ENCODE measurements at regions not wholly inside any gene's neighbourhood (a gene's known extent, or its start where the extent isn't known, plus 50 kb on each side); places are given as distances from the start of the nearest gene placed in this dataset.

- Histone ChIP-seq H2AK9ac (replicated peaks; ENCODE audit: low read depth, low read length, poor library complexity) (no peak overlapping the region), H3K27ac (ENCODE audit: insufficient read depth, low read length) (no peak overlapping the region), H3K56ac (ENCODE audit: extremely low read depth, insufficient read depth, low read length) (no peak overlapping the region), H3K79me1 (ENCODE audit: low read depth in 1 of 2, low read length in 2 of 2) (no peaks in the 10 kb centered on the region), H4K91ac (ENCODE audit: insufficient read depth, low read depth, low read length) (no peak overlapping the region), H3K4ac (ENCODE audit: low read depth, low read length) (no peak overlapping the region), H3K9me1 (ENCODE audit: insufficient read depth, low read length) (peaks cover 4% of the 10 kb centered on the region; the same call in 1 of the 2 replicates), H2BK20ac (ENCODE audit: low read depth, low read length) (no peak overlapping the region), H4K20me1 (ENCODE audit: insufficient read depth, low read length) (no peaks in the 10 kb centered on the region), H2AK5ac (ENCODE audit: low read depth, low read length) (no peak overlapping the region), H3K4me2 (ENCODE audit: low read depth, low read length) (no peak overlapping the region), H3K18ac (ENCODE audit: low read depth, low read length) (no peak overlapping the region), H3K4me3 (ENCODE audit: insufficient read depth, low read depth, low read length) (no peak overlapping the region), H2BK120ac (ENCODE audit: low read depth, low read length) (no peak overlapping the region), H2BK15ac (ENCODE audit: low read depth, low read length) (no peak overlapping the region), H3K23ac (ENCODE audit: low read depth, low read length) (no peak overlapping the region), H2BK5ac (ENCODE audit: low read depth, low read length, poor library complexity, severe bottlenecking) (no peak overlapping the region), H3K9ac (ENCODE audit: low read depth, low read length) (no peak overlapping the region), H3K4me1 (ENCODE audit: control insufficient read depth, insufficient read depth, low read length) (no peaks in the 10 kb centered on the region), H3K27me3 (ENCODE audit: control insufficient read depth, insufficient read depth, low read length) (no peaks in the 10 kb centered on the region), H4K5ac (ENCODE audit: low read depth, low read length) (no peak overlapping the region), H3K36me3 (ENCODE audit: control insufficient read depth, insufficient read depth, low read length) (no peaks in the 10 kb centered on the region), H3K9me3 (ENCODE audit: control insufficient read depth, insufficient read depth, low read length) (no peaks in the 10 kb centered on the region), H3K14ac (replicated peaks; ENCODE audit: low read depth, low read length) (no peak overlapping the region), H4K8ac (ENCODE audit: low read depth in 2 of 2, low read length in 2 of 2) (no peak overlapping the region), H2AFZ (replicated peaks; ENCODE audit: low read length, poor library complexity) (no peak overlapping the region)
- in situ Hi-C loops (cut with MboI; ENCODE audit: low sequenced_read_pairs) (no loop called here), intact Hi-C loops (cut with micrococcal nuclease) (no loop called here), dilution Hi-C loops (cut with HindIII; ENCODE audit: low sequenced_read_pairs, unreplicated experiment) (no loop called here)
- BruUV-seq (replicated peaks) = no TSS peak
- WGBS, 2 experiments (ENCODE audit: extremely low coverage in 2 of 2, insufficient read length in 1 of 2) = no CpG with 5 or more reads among the region's 4 CpGs
- CTCF ChIA-PET = no interaction called here
- POLR2A ChIA-PET (ENCODE audit: unreplicated experiment) = no interaction called here
- TF ChIP-seq SMC3 (IDR thresholded peaks at IDR 0.05; ENCODE audit: low read depth, low read length) (no peak), USF2 (IDR thresholded peaks at IDR 0.05; ENCODE audit: low read depth, low read length) (no peak), CTCF (conservative IDR thresholded peaks at IDR 0.05; ENCODE audit: low read depth, low read length) (no peak), CHD1 (IDR thresholded peaks at IDR 0.05; ENCODE audit: low read depth, low read length) (no peak), FOS (IDR thresholded peaks at IDR 0.05; ENCODE audit: low read depth, low read length) (no peak), MAZ (IDR thresholded peaks at IDR 0.05; ENCODE audit: borderline replicate concordance, low read depth, low read length) (no peak), CEBPB (IDR thresholded peaks at IDR 0.05; ENCODE audit: low read depth, low read length) (no peak), ELK1 (IDR thresholded peaks at IDR 0.05; ENCODE audit: borderline replicate concordance, low read depth, low read length) (no peak), MXI1 (IDR thresholded peaks at IDR 0.05; ENCODE audit: borderline replicate concordance, low read depth, low read length) (no peak), RCOR1 (IDR thresholded peaks at IDR 0.05; ENCODE audit: insufficient replicate concordance, low read length) (no peak), NFE2L2 (IDR thresholded peaks at IDR 0.05; ENCODE audit: low read depth, low read length) (no peak)
- no peak for DNase-seq
- no peak for ATAC-seq (ENCODE audit: low read depth)
Measured at GRCh38 chr13:46996316-46997030, 99.6 kb upstream of the HTR2A start.
